Esophagus squamous epithelium (tissue), 5 donors: ENCODE measurements at regions not wholly inside any gene's neighbourhood (a gene's known extent, or its start where the extent isn't known, plus 50 kb on each side); places are given as distances from the start of the nearest gene placed in this dataset.

Source experiments
- DNase-seq: peaks from one replicate; lab custom pipeline; 2025; lab: John Stamatoyannopoulos, UW
- H3K27ac ChIP-seq, 4 donors: fragments of 200-600 bp; sonication (generic); one replicate each; pipeline ENCODE4 v1.5.1; 2016 to 2019; ENCODE audit warnings: mild to moderate bottlenecking in 1 of 4
- H3K27me3 ChIP-seq, 4 donors: fragments of 200-600 bp; sonication (generic); 1 replicate in 3 of 4; 2 replicates in 1 of 4; pipeline versions ENCODE4 v1.5.1 to v1.6.0; 2017 to 2021; ENCODE audit warnings: antibody characterized with exemption in 1 of 4
- H3K36me3 ChIP-seq, 3 donors: fragments of 200-600 bp; sonication (generic); one replicate each; pipeline ENCODE4 v1.5.1; 2016 to 2019
- H3K4me1 ChIP-seq, 3 donors: fragments of 200-600 bp; sonication (generic); one replicate each; pipeline ENCODE4 v1.5.1; 2017 to 2019
- H3K4me3 ChIP-seq, 4 donors: fragments of 200-600 bp; sonication (generic); 1 replicate in 3 of 4; 2 replicates in 1 of 4; pipeline ENCODE4 v1.5.1; 2016 to 2019; ENCODE audit warnings: mild to moderate bottlenecking in 2 of 4, moderate library complexity in 1 of 4
- H3K9me3 ChIP-seq, 3 donors: fragments of 200-600 bp; sonication (generic); one replicate each; pipeline ENCODE4 v1.5.1; 2016 to 2019
- CTCF ChIP-seq, 6 experiments: fragments of 450-650 bp in 4 of 6; fragments of 200-600 bp in 2 of 6; sonication (generic) in 2 of 6; IDR thresholded peaks; one replicate each; pipeline ENCODE4 v1.5.1; 2016 to 2019; ENCODE audit warnings: antibody characterized with exemption in 6 of 6, mild to moderate bottlenecking in 4 of 6, moderate library complexity in 4 of 6
- POLR2A ChIP-seq, 4 donors: fragments of 450-650 bp; IDR thresholded peaks; one replicate each; pipeline ENCODE4 v1.6.1; 2017; ENCODE audit warnings: antibody characterized with exemption in 4 of 4, mild to moderate bottlenecking in 4 of 4, moderate library complexity in 3 of 4
- WGBS, 2 donors: methylation state at CpG; one replicate each; pipeline ENCODE4 v1.1.5; 2018; 5-methylcytosine and 5-hydroxymethylcytosine counted together
- intact Hi-C: fragments of 100-400 bp; cut with DNase I; formaldehyde crosslinking; loops from one replicate; pipeline ENCODE4 v1.15.0; 2022
- donor health status: DM: yes; HTN: yes; CAD: no.

- 59 to 68% methylated on average over 3 of the region's 3 CpGs for WGBS, 2 donors
- intact Hi-C loops: no loop called here
- H3K4me3 ChIP-seq: no peak overlapping the region
- no peaks in the 10 kb centered on the region for H3K9me3 ChIP-seq
- no peak for DNase-seq
- no peaks in the 10 kb centered on the region for H3K27me3 ChIP-seq
- no peak overlapping the region for H3K27ac ChIP-seq
- TF ChIP-seq POLR2A (IDR thresholded peaks at IDR 0.05) (no peak), CTCF (IDR thresholded peaks at IDR 0.05) (no peak)
- H3K4me1 ChIP-seq: no peaks in the 10 kb centered on the region
- no peaks in the 10 kb centered on the region for H3K36me3 ChIP-seq
These were observed 279.6 kb downstream of the TMEM38B start for GRCh38 chr9:105973951-105974351.

GRCh38 chr9:105975886-105976645 is 281.7 kb downstream of the TMEM38B start:
- intact Hi-C loops: no loop called here

GRCh38 chr9:105978336-105978735 is 284.0 kb downstream of the TMEM38B start:
- DNase-seq: no peak
- H3K4me1 ChIP-seq: no peaks in the 10 kb centered on the region
- no peaks in the 10 kb centered on the region for H3K27me3 ChIP-seq
- 66 to 68% methylated on average over 7 of the region's 7 CpGs for WGBS, 2 donors
- no peak overlapping the region for H3K4me3 ChIP-seq
- no peaks in the 10 kb centered on the region for H3K9me3 ChIP-seq
- H3K36me3 ChIP-seq: no peaks in the 10 kb centered on the region
- intact Hi-C loops: no loop called here
- no peak for TF ChIP-seq CTCF (IDR thresholded peaks at IDR 0.05)
- no peak for TF ChIP-seq POLR2A (IDR thresholded peaks at IDR 0.05)
- H3K27ac ChIP-seq: no peak overlapping the region

More at GRCh38 chr9:105975886-105976645, 281.7 kb downstream of the TMEM38B start:
- TF ChIP-seq CTCF (IDR thresholded peaks at IDR 0.05): no peak
- TF ChIP-seq POLR2A (IDR thresholded peaks at IDR 0.05): no peak
- Histone ChIP-seq H3K36me3 (no peaks in the 10 kb centered on the region), H3K27ac (no peak overlapping the region), H3K9me3 (no peaks in the 10 kb centered on the region), H3K4me3 (no peak overlapping the region), H3K4me1 (no peaks in the 10 kb centered on the region), H3K27me3 (no peaks in the 10 kb centered on the region)
- WGBS, 2 donors: 63 to 67% methylated on average over 14 of the region's 14 CpGs
- no peak for DNase-seq

GRCh38 chr9:105978826-105979225 is 284.5 kb downstream of the TMEM38B start:
- H3K36me3 ChIP-seq: no peaks in the 10 kb centered on the region
- no peaks in the 10 kb centered on the region for H3K4me1 ChIP-seq
- TF ChIP-seq CTCF (IDR thresholded peaks at IDR 0.05) (no peak), POLR2A (IDR thresholded peaks at IDR 0.05) (no peak)
- no peaks in the 10 kb centered on the region for H3K9me3 ChIP-seq
- no peaks in the 10 kb centered on the region for H3K27me3 ChIP-seq
- WGBS, 2 donors: 70 to 86% methylated on average over 3 of the region's 3 CpGs
- no peak overlapping the region for H3K4me3 ChIP-seq
- DNase-seq: no peak
- intact Hi-C loops: no loop called here
- no peak overlapping the region for H3K27ac ChIP-seq

- no peaks in the 10 kb centered on the region for H3K4me1 ChIP-seq
- H3K27ac ChIP-seq: no peak overlapping the region
- no peaks in the 10 kb centered on the region for H3K36me3 ChIP-seq
- no peaks in the 10 kb centered on the region for H3K9me3 ChIP-seq
- H3K4me3 ChIP-seq: no peak overlapping the region
- no peak for DNase-seq
- TF ChIP-seq POLR2A (IDR thresholded peaks at IDR 0.05) (no peak), CTCF (IDR thresholded peaks at IDR 0.05) (no peak)
- 44 to 74% methylated on average over 2 of the region's 2 CpGs for WGBS, 2 donors
- intact Hi-C loops: no loop called here
- no peaks in the 10 kb centered on the region for H3K27me3 ChIP-seq
These were observed 284.9 kb downstream of the TMEM38B start for GRCh38 chr9:105979290-105979689.
